ENCODE measurements at regions not wholly inside any gene's neighbourhood (a gene's known extent, or its start where the extent isn't known, plus 50 kb on each side); places are given as distances from the start of the nearest gene placed in this dataset.

GRCh38 chr9:29773676-29774075 lies 2200.4 kb upstream of the C9orf72 start:
- no peak for TF ChIP-seq EZH2 (IDR thresholded peaks at IDR 0.05; ENCODE audit: borderline replicate concordance, low read length)
- no peak for TF ChIP-seq CTCF (conservative IDR thresholded peaks at IDR 0.05 in 1 of 2, IDR thresholded peaks at IDR 0.05 in 1 of 2; ENCODE audit: extremely low read depth in 1 of 2, insufficient read depth in 1 of 2, low read depth in 1 of 2, low read length in 2 of 2)

Measured in mammary epithelial cell (primary cell).